Esophagus squamous epithelium (tissue), 5 donors: ENCODE measurements at regions not wholly inside any gene's neighbourhood (a gene's known extent, or its start where the extent isn't known, plus 50 kb on each side); places are given as distances from the start of the nearest gene placed in this dataset.

Source experiments
- DNase-seq: peaks from one replicate; lab custom pipeline; 2025; lab: John Stamatoyannopoulos, UW
- H3K27ac ChIP-seq, 4 donors: fragments of 200-600 bp; sonication (generic); one replicate each; pipeline ENCODE4 v1.5.1; 2016 to 2019; ENCODE audit warnings: mild to moderate bottlenecking in 1 of 4
- H3K27me3 ChIP-seq, 4 donors: fragments of 200-600 bp; sonication (generic); 1 replicate in 3 of 4; 2 replicates in 1 of 4; pipeline versions ENCODE4 v1.5.1 to v1.6.0; 2017 to 2021; ENCODE audit warnings: antibody characterized with exemption in 1 of 4
- H3K36me3 ChIP-seq, 3 donors: fragments of 200-600 bp; sonication (generic); one replicate each; pipeline ENCODE4 v1.5.1; 2016 to 2019
- H3K4me1 ChIP-seq, 3 donors: fragments of 200-600 bp; sonication (generic); one replicate each; pipeline ENCODE4 v1.5.1; 2017 to 2019
- H3K4me3 ChIP-seq, 4 donors: fragments of 200-600 bp; sonication (generic); 1 replicate in 3 of 4; 2 replicates in 1 of 4; pipeline ENCODE4 v1.5.1; 2016 to 2019; ENCODE audit warnings: mild to moderate bottlenecking in 2 of 4, moderate library complexity in 1 of 4
- H3K9me3 ChIP-seq, 3 donors: fragments of 200-600 bp; sonication (generic); one replicate each; pipeline ENCODE4 v1.5.1; 2016 to 2019
- POLR2A ChIP-seq, 4 donors: fragments of 450-650 bp; IDR thresholded peaks; one replicate each; pipeline ENCODE4 v1.6.1; 2017; ENCODE audit warnings: antibody characterized with exemption in 4 of 4, mild to moderate bottlenecking in 4 of 4, moderate library complexity in 3 of 4
- WGBS, 2 donors: methylation state at CpG; one replicate each; pipeline ENCODE4 v1.1.5; 2018; 5-methylcytosine and 5-hydroxymethylcytosine counted together
- intact Hi-C: fragments of 100-400 bp; cut with DNase I; formaldehyde crosslinking; loops from one replicate; pipeline ENCODE4 v1.15.0; 2022
- TF ChIP-seq, protein P1 (sequence below), 6 experiments: fragments of 450-650 bp in 4 of 6; fragments of 200-600 bp in 2 of 6; sonication (generic) in 2 of 6; IDR thresholded peaks; one replicate each; pipeline ENCODE4 v1.5.1; 2016 to 2019; ENCODE audit warnings: antibody characterized with exemption in 6 of 6, mild to moderate bottlenecking in 4 of 6, moderate library complexity in 4 of 6
- donor health status: DM: yes; HTN: yes; CAD: no.

DNA sequence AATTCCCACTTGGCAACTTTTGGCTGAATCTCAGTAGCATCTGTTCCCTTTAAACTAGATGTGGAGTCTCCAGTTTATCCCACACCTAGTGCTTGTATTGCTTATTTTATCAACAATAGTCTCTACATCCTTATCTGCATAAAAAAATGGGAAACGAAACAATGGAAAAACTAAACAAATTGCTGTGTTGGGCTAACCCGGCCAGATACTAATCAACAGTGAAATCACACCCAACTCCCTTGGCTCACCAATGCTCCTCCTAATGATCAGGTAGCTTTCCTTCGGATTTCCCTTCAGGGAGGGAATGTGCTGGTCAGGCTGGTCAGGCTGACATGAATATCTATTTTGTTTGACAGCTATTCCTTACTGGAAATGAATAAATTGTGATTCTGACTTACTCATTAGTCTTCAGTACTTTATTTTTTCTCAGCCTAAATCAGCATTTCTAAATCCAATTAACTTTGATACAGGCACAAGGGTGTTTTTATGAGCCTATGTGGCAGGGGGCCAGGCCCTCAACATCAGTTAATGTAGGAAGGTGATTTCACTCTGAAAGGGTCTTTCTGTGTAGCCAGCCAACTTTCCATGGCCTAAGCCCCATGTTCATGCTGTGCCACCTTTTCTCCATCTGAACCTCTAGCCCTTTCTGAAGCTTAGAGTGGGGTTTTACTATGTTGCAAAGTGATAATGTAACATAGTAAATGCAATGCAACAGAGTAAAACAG is 170.5 kb upstream of the NPSR1 start:
- H3K4me3 ChIP-seq, result no peak overlapping the region
- intact Hi-C loops, result no loop called here
- H3K9me3 ChIP-seq, result no peaks in the 10 kb centered on the region
- 59 to 66% methylated on average over 3 of the region's 3 CpGs for WGBS, 2 donors
- no peaks in the 10 kb centered on the region for H3K4me1 ChIP-seq
- TF ChIP-seq, protein P1, sequence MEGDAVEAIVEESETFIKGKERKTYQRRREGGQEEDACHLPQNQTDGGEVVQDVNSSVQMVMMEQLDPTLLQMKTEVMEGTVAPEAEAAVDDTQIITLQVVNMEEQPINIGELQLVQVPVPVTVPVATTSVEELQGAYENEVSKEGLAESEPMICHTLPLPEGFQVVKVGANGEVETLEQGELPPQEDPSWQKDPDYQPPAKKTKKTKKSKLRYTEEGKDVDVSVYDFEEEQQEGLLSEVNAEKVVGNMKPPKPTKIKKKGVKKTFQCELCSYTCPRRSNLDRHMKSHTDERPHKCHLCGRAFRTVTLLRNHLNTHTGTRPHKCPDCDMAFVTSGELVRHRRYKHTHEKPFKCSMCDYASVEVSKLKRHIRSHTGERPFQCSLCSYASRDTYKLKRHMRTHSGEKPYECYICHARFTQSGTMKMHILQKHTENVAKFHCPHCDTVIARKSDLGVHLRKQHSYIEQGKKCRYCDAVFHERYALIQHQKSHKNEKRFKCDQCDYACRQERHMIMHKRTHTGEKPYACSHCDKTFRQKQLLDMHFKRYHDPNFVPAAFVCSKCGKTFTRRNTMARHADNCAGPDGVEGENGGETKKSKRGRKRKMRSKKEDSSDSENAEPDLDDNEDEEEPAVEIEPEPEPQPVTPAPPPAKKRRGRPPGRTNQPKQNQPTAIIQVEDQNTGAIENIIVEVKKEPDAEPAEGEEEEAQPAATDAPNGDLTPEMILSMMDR (IDR thresholded peaks at IDR 0.05), result no peak
- no peak for TF ChIP-seq POLR2A (IDR thresholded peaks at IDR 0.05)
- no peaks in the 10 kb centered on the region for H3K36me3 ChIP-seq
- no peak for DNase-seq
- no peak overlapping the region for H3K27ac ChIP-seq
- H3K27me3 ChIP-seq, result no peaks in the 10 kb centered on the region

DNA sequence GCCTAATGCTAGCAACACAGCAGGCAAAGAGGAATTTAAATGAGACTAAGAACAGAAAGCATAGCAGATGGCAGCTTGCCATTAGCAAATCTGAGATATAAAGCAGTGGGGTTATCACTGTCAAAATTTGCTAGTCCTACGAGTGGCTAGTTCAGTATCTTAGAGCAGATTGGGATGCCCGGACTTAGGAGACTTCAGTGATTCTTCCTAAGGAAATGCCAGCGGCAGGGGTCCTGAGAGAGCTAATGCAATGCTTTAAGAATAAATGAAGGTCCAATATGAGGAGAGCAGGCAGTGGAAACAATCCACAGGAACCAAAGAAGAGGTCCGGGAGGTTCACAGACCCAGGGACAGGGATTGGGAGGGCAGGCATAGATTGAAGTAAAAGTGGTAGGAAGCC is 169.3 kb upstream of the NPSR1 start:
- no peaks in the 10 kb centered on the region for H3K9me3 ChIP-seq
- 70 to 77% methylated on average over 4 of the region's 4 CpGs for WGBS, 2 donors
- no peak overlapping the region for H3K4me3 ChIP-seq
- no peaks in the 10 kb centered on the region for H3K4me1 ChIP-seq
- intact Hi-C loops, result no loop called here
- no peaks in the 10 kb centered on the region for H3K27me3 ChIP-seq
- no peak overlapping the region for H3K27ac ChIP-seq
- H3K36me3 ChIP-seq, result no peaks in the 10 kb centered on the region
- TF ChIP-seq, protein P1 (IDR thresholded peaks at IDR 0.05), result no peak
- no peak for TF ChIP-seq POLR2A (IDR thresholded peaks at IDR 0.05)
- DNase-seq, result no peak

DNA sequence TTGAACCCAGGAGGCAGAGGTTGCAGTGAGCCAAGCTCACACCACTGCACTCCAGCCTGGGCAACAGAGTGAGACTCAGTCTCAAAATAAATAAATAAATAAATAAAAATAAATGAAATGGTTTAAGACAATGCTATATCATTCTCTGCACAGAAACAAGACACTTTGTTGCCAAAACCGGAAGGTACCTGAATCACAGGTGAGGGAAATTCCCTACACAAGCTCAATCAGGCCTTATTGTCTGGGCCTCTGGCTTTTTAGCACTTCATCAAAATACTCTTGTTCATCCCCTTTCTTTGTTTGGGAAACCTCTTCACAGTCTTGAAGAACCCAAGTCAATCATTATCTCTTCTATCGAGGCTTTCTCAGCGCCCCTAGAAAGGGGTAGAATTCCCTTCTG is 166.1 kb upstream of the NPSR1 start:
- Histone ChIP-seq H3K27ac (no peak overlapping the region), H3K4me1 (no peaks in the 10 kb centered on the region), H3K9me3 (no peaks in the 10 kb centered on the region), H3K36me3 (no peaks in the 10 kb centered on the region), H3K27me3 (no peaks in the 10 kb centered on the region), H3K4me3 (no peak overlapping the region)
- DNase-seq, result no peak
- intact Hi-C loops, result no loop called here
- TF ChIP-seq, protein P1 (IDR thresholded peaks at IDR 0.05), result no peak
- no peak for TF ChIP-seq POLR2A (IDR thresholded peaks at IDR 0.05)
- WGBS, 2 donors, result 52 to 69% methylated on average over 3 of the region's 3 CpGs

DNA sequence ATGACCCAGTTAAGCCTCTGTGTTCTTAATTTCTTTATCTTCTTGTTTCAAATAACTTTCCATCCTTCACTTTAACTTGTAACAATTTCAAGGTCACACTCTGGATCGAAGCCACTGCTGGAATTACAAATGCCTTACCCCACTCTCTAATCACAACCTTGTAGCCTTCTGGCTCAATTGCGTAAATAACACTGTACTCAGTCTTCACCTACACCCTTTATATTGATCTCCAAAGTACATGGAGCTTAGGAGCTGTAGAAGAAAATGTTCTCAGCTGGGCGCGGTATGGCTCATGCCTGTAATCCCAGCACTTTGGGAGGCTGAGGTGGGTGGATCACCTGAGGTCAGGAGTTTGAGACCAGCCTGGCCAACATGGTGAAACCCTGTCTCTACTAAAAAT is 164.3 kb upstream of the NPSR1 start:
- Histone ChIP-seq H3K4me1 (no peaks in the 10 kb centered on the region), H3K36me3 (no peaks in the 10 kb centered on the region), H3K9me3 (no peaks in the 10 kb centered on the region), H3K4me3 (no peak overlapping the region), H3K27me3 (no peaks in the 10 kb centered on the region), H3K27ac (no peak overlapping the region)
- 87 to 90% methylated on average over 4 of the region's 4 CpGs for WGBS, 2 donors
- intact Hi-C loops, result no loop called here
- no peak for TF ChIP-seq POLR2A (IDR thresholded peaks at IDR 0.05)
- TF ChIP-seq, protein P1 (IDR thresholded peaks at IDR 0.05), result no peak
- no peak for DNase-seq

DNA sequence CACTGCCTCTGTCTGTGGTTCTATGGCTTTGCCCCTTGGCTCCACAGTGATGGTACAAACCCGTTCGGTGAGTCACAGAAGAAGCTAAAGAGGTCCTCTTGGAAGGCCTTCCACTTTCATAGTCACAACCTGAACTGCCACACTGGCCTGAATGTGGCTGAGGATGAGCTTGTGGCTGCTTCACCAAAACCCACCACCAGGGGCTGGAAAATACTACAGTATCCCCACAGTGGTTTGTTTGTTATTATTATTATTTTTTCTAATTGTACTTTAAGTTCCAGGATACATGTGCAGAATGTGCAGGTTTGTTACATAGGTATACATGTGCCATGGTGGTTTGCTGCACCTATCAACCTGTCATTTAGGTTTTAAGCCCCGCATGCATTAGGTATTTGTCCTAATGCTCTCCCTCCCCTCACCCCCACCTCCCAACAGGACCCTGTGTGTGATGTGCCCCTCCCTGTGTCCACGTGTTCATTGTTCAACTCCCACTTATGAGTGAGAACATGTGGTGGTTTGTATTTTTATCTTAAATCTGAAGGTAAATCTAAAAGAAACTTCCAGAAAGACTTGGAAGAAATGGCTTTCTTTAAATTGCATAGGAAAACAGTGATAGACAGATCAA is 160.8 kb upstream of the NPSR1 start:
- no peak for DNase-seq
- Histone ChIP-seq H3K4me3 (no peak overlapping the region), H3K9me3 (no peaks in the 10 kb centered on the region), H3K36me3 (no peaks in the 10 kb centered on the region), H3K27ac (no peak overlapping the region), H3K4me1 (no peaks in the 10 kb centered on the region), H3K27me3 (no peaks in the 10 kb centered on the region)
- intact Hi-C loops, result no loop called here
- TF ChIP-seq, protein P1 (IDR thresholded peaks at IDR 0.05), result no peak
- TF ChIP-seq POLR2A (IDR thresholded peaks at IDR 0.05), result no peak
- 62 to 64% methylated on average over 4 of the region's 4 CpGs for WGBS, 2 donors
